A549 (cell line): ENCODE measurements at regions not wholly inside any gene's neighbourhood (a gene's known extent, or its start where the extent isn't known, plus 50 kb on each side); places are given as distances from the start of the nearest gene placed in this dataset.

ENCODE experiments used
- ATAC-seq, 2 experiments: fragments of 200-7000 bp in 1 of 2; fragments of >200 bp in 1 of 2; cut with Nextera tagmentation in 1 of 2; cut with Tn5 transposase in 1 of 2; 3 replicates each; pipeline versions ENCODE4 v1.8.0 to v1.9.1; 2018 to 2020; ENCODE audit warnings: mild to moderate bottlenecking in 1 of 2, moderate library complexity in 1 of 2
- CTCF ChIA-PET: fragments of 300-600 bp; sonication (Branson Sonifier 250); formaldehyde crosslinking; extraction: SDS; loops from one replicate; lab custom pipeline; 2021; ENCODE audit warnings: antibody characterized with exemption, inconsistent platforms; lab: Yijun Ruan, JAX
- POLR2A ChIA-PET: fragments of 350-600 bp; formaldehyde crosslinking; extraction: SDS; loops from one replicate; lab custom pipeline; 2021; ENCODE audit warnings: antibody characterized with exemption, inconsistent platforms; lab: Yijun Ruan, JAX
- DNase-seq, 2 experiments: peaks; one replicate each; pipeline versions ENCODE4 v3.0.0 to v3.0.0-alpha.2; 2011 to 2016; ENCODE audit warnings: low read depth in 1 of 2, low spot score in 1 of 2
- FAIRE-seq: peaks from 2 replicates; lab custom pipeline; 2011; peaks lifted over from hg19 to GRCh38; lab: Jason Lieb, UNC
- H3K27ac ChIP-seq, 2 experiments: fragments of >200 bp; sonication (Bioruptor Twin); formaldehyde crosslinking; 3 replicates each; pipeline ENCODE4 v1.5.1; 2016 to 2017
- H3K4me1 ChIP-seq: fragments of >200 bp; sonication (Bioruptor Twin); formaldehyde crosslinking; 3 replicates; pipeline ENCODE4 v1.6.1; 2016
- H3K4me2 ChIP-seq: fragments of >200 bp; sonication (Bioruptor Twin); formaldehyde crosslinking; 3 replicates; pipeline ENCODE4 v1.6.1; 2016
- H3K4me3 ChIP-seq: fragments of >200 bp; sonication (Bioruptor Twin); formaldehyde crosslinking; 3 replicates; pipeline ENCODE4 v1.5.1; 2016
- H3K9me3 ChIP-seq: fragments of >200 bp; sonication (Bioruptor Twin); formaldehyde crosslinking; 3 replicates; pipeline ENCODE4 v1.6.1; 2016
- BCL3 ChIP-seq: fragments of >200 bp; sonication (Bioruptor Twin); formaldehyde crosslinking; IDR thresholded peaks from 3 replicates; pipeline ENCODE4 v1.6.1; 2016
- CHD2 ChIP-seq: fragments of 150-350 bp; IDR thresholded peaks from 2 replicates; pipeline ENCODE4 v1.6.1; 2014; ENCODE audit warnings: low read length; ENCODE audit not compliant: partially characterized antibody
- CTCF ChIP-seq: fragments of >200 bp; sonication (Bioruptor Twin); formaldehyde crosslinking; IDR thresholded peaks from 3 replicates; pipeline ENCODE4 v1.5.1; 2016
- EHMT2 ChIP-seq: fragments of 200-600 bp; sonication (generic); IDR thresholded peaks from 2 replicates; pipeline ENCODE4 v1.6.1; 2016; ENCODE audit warnings: antibody characterized with exemption, low read depth, mild to moderate bottlenecking, moderate library complexity
- ESRRA ChIP-seq: fragments of 150-350 bp; IDR thresholded peaks from 2 replicates; pipeline ENCODE4 v1.6.1; 2014; ENCODE audit warnings: mild to moderate bottlenecking, low read length, borderline replicate concordance
- FOXS1 ChIP-seq: fragments of 250-450 bp; sonication (Bioruptor Pico); IDR thresholded peaks from 2 replicates; pipeline ENCODE4 v1.5.0; 2020; ENCODE audit warnings: mild to moderate bottlenecking, moderate library complexity
- HDAC2 ChIP-seq: fragments of 200-600 bp; sonication (generic); IDR thresholded peaks from 2 replicates; pipeline ENCODE4 v1.6.1; 2016
- HEYL ChIP-seq: fragments of 250-450 bp; sonication (Bioruptor Pico); IDR thresholded peaks from 2 replicates; pipeline ENCODE4 v1.8.0; 2021; ENCODE audit warnings: mild to moderate bottlenecking, moderate library complexity
- HMGXB4 ChIP-seq: fragments of 250-450 bp; sonication (Bioruptor Pico); IDR thresholded peaks from 2 replicates; pipeline ENCODE4 v1.5.0; 2021; ENCODE audit warnings: mild to moderate bottlenecking, moderate library complexity, borderline replicate concordance
- KDM1A ChIP-seq: fragments of 200-600 bp; sonication (generic); IDR thresholded peaks from 2 replicates; pipeline ENCODE4 v1.6.1; 2016; ENCODE audit warnings: low read depth, mild to moderate bottlenecking
- MAFK ChIP-seq: fragments of 450-650 bp; IDR thresholded peaks from 2 replicates; pipeline ENCODE4 v1.6.1; 2014; ENCODE audit not compliant: partially characterized antibody
- MAX ChIP-seq: IDR thresholded peaks from 2 replicates; pipeline ENCODE4 v1.6.1; 2012
- MAZ ChIP-seq: fragments of 150-350 bp; IDR thresholded peaks from 2 replicates; pipeline ENCODE4 v1.6.1; 2014; ENCODE audit warnings: antibody characterized with exemption, low read depth, low read length, borderline replicate concordance
- NFE2L2 ChIP-seq: fragments of 150-350 bp; conservative IDR thresholded peaks from 2 replicates; pipeline ENCODE4 v1.6.1; 2014; ENCODE audit warnings: low read length
- NPAS2 ChIP-seq: fragments of 250-450 bp; sonication (Bioruptor Pico); IDR thresholded peaks from 2 replicates; pipeline ENCODE4 v1.8.0; 2022; ENCODE audit warnings: mild to moderate bottlenecking, moderate library complexity, borderline replicate concordance
- RCOR1 ChIP-seq: fragments of 150-350 bp; IDR thresholded peaks from 2 replicates; pipeline ENCODE4 v1.6.1; 2014; ENCODE audit warnings: antibody characterized with exemption, low read length, low read depth
- REST ChIP-seq: fragments of 200-600 bp; sonication (generic); IDR thresholded peaks from 2 replicates; pipeline ENCODE4 v1.6.1; 2016; ENCODE audit warnings: antibody characterized with exemption, mild to moderate bottlenecking, moderate library complexity
- RFX5 ChIP-seq: fragments of 450-650 bp; IDR thresholded peaks from 2 replicates; pipeline ENCODE4 v1.7.1; 2014; ENCODE audit warnings: antibody characterized with exemption, mild to moderate bottlenecking, moderate library complexity
- SMC3 ChIP-seq: fragments of >200 bp; sonication (Bioruptor Twin); formaldehyde crosslinking; IDR thresholded peaks from 3 replicates; pipeline ENCODE4 v1.6.1; 2018; ENCODE audit warnings: inconsistent platforms
- TP53 ChIP-seq: fragments of 250-450 bp; sonication (Bioruptor Pico); IDR thresholded peaks from 2 replicates; pipeline ENCODE4 v1.5.0; 2021; ENCODE audit warnings: mild to moderate bottlenecking, moderate library complexity
- WGBS: methylation state at CpG from one replicate; pipeline ENCODE4 v1.1.6; 2017; ENCODE audit errors: missing lambda C conversion rate; 5-methylcytosine and 5-hydroxymethylcytosine counted together

- no peak for TF ChIP-seq MAX
Observed at GRCh38 chrX:42107495-42108488, 184.4 kb upstream of the CASK start (continued).

GRCh38 chrX:42106556-42106955, 183.2 kb upstream of the CASK start:
- no peak overlapping the region for H3K27ac ChIP-seq

GRCh38 chrX:42102586-42103282, 179.4 kb upstream of the CASK start:
- no peak for ATAC-seq
- WGBS = 49% methylated on average over 4 of the region's 4 CpGs
- no peak overlapping the region for H3K4me2 ChIP-seq
- no peak overlapping the region for H3K4me3 ChIP-seq
- H3K27ac ChIP-seq = no peak overlapping the region
- no peak for DNase-seq
- CTCF ChIA-PET = interaction anchor here (1.0 kb wide), 1 partner anchor 25 kb away, joined by 3 read pairs; no protein-coding TSS in a partner anchor
- FAIRE-seq = no peak
- no peaks in the 10 kb centered on the region for H3K4me1 ChIP-seq
- no peaks in the 10 kb centered on the region for H3K9me3 ChIP-seq
- no peak for TF ChIP-seq ESRRA
- no peak for TF ChIP-seq CHD2
- TF ChIP-seq, all 56 proteins: peak for 0
- POLR2A ChIA-PET = no interaction called here

More at GRCh38 chrX:42106556-42106955, 183.2 kb upstream of the CASK start:
- no peak overlapping the region for H3K4me3 ChIP-seq
- no peaks in the 10 kb centered on the region for H3K4me1 ChIP-seq
- H3K4me2 ChIP-seq = no peak overlapping the region
- ChIA-PET POLR2A (no interaction called here), CTCF (interaction anchor here (1.1 kb wide), 1 partner anchor 19 kb away, joined by 3 read pairs; no protein-coding TSS in a partner anchor)
- no peak for DNase-seq
- no peak for ATAC-seq
- FAIRE-seq = no peak
- WGBS = 59% methylated on average over 2 of the region's 2 CpGs
- no peaks in the 10 kb centered on the region for H3K9me3 ChIP-seq
- TF ChIP-seq NPAS2 (CRISPR knock-in tag) (no peak), HDAC2 (no peak), NFE2L2 (no peak), RCOR1 (no peak), BCL3 (no peak), RFX5 (no peak)
- TF ChIP-seq, all 56 proteins: peak for 0

- DNase-seq (no peak), FAIRE-seq (no peak), ATAC-seq (no peak)
- Histone ChIP-seq H3K4me2 (no peak overlapping the region), H3K27ac (no peak overlapping the region), H3K9me3 (no peaks in the 10 kb centered on the region), H3K4me1 (peaks cover 14% of the 10 kb centered on the region), H3K4me3 (no peak overlapping the region)
- CTCF ChIA-PET = no interaction called here
- POLR2A ChIA-PET = no interaction called here
- WGBS = 77% methylated on average over 8 of the region's 11 CpGs
- no peak for TF ChIP-seq NFE2L2
- TF ChIP-seq REST = no peak
- TF ChIP-seq MAZ = no peak
- no peak for TF ChIP-seq NPAS2 (CRISPR knock-in tag)
- no peak for TF ChIP-seq TP53 (CRISPR knock-in tag)
- no peak for TF ChIP-seq SMC3
- no peak for TF ChIP-seq HMGXB4 (CRISPR knock-in tag)
- no peak for TF ChIP-seq CTCF
- no peak for TF ChIP-seq FOXS1
- no peak for TF ChIP-seq EHMT2
- TF ChIP-seq MAFK = no peak
- TF ChIP-seq HEYL (CRISPR knock-in tag) = no peak
- no peak for TF ChIP-seq KDM1A
Observed at GRCh38 chrX:42098900-42099299, 175.5 kb upstream of the CASK start.
